ENCODE measurements at regions not wholly inside any gene's neighbourhood (a gene's known extent, or its start where the extent isn't known, plus 50 kb on each side); places are given as distances from the start of the nearest gene placed in this dataset.

DNA sequence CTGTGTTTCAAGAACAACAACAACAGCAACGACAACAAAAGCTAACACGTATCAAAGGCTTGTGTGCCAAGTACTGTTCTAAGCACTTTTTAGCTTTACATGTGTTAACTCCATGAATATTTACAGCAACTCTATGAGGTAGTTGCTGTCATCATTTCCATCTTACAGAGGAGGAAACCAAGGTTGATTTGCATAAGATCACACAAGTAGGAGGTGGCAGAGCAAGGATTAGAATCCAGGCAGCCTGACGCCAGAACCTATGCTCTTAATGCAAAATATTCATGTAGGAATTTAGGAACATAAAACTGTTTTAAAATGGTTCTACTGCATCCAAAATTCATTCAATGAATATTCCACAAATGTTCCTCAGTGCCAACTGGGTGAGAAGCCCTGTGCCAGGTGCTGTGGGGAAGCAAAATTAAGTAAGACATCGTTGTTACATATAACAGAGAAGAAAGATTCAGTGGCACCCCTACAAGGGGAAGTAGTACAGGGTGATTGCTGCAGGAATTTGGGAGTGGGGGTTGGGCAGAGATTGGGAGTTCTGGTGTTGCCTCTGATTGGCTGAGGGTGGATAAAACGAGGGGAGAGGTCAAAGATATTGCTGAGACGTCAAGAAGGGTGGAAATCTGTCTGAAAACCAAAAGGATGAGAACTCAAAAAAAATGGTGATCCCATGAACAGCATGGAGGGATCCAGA, 86.1 kb upstream of the ARHGAP20 start:
- no peaks in the 10 kb centered on the region for H3K9me3 ChIP-seq
- intact Hi-C loops (cut with DNase I), result no loop called here
- H3K4me3 ChIP-seq (replicated peaks in 1 of 3), result no peak overlapping the region
- TF ChIP-seq POLR2A (IDR thresholded peaks at IDR 0.05), result no peak
- TF ChIP-seq CTCF (IDR thresholded peaks at IDR 0.05), result no peak
- no peaks in the 10 kb centered on the region for H3K27me3 ChIP-seq
- no peaks in the 10 kb centered on the region for H3K4me1 ChIP-seq
- no peak for DNase-seq
- 82 to 87% methylated on average over 6 of the region's 6 CpGs for WGBS, 2 donors
- H3K36me3 ChIP-seq, result no peaks in the 10 kb centered on the region
- H3K27ac ChIP-seq, result no peak overlapping the region

DNA sequence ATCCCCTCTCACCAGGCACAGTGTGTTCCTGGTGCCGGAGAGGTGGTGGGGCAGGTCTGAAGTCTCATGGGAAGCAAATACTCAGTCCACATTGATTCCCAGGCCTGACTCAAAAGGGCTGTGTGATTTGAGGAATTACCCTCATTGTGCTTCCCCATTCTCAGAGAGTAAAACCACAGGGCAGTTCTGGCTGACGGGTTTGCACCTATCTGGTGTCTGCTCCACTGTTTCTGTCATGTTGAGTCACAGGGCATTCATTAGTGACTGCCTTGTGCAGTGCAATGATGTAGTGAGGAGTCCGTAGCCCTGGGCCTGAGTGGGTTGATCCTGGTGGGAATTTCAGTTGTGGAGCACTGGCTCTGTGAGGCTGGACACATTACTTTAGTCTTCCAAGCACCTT, 85.2 kb upstream of the ARHGAP20 start:
- DNase-seq, result no peak
- intact Hi-C loops (cut with DNase I), result no loop called here
- Histone ChIP-seq H3K36me3 (no peaks in the 10 kb centered on the region), H3K4me3 (replicated peaks in 1 of 3) (no peak overlapping the region), H3K27ac (no peak overlapping the region), H3K27me3 (no peaks in the 10 kb centered on the region), H3K4me1 (no peaks in the 10 kb centered on the region), H3K9me3 (no peaks in the 10 kb centered on the region)
- 78 to 98% methylated on average over 3 of the region's 3 CpGs for WGBS, 2 donors
- TF ChIP-seq POLR2A (IDR thresholded peaks at IDR 0.05) (no peak), CTCF (IDR thresholded peaks at IDR 0.05) (no peak)

- Histone ChIP-seq H3K27me3 (no peaks in the 10 kb centered on the region), H3K4me3 (replicated peaks in 1 of 3) (no peak overlapping the region), H3K27ac (no peak overlapping the region), H3K9me3 (no peaks in the 10 kb centered on the region), H3K4me1 (no peaks in the 10 kb centered on the region), H3K36me3 (no peaks in the 10 kb centered on the region)
- no peak for TF ChIP-seq CTCF (IDR thresholded peaks at IDR 0.05)
- no peak for TF ChIP-seq POLR2A (IDR thresholded peaks at IDR 0.05)
- WGBS, 2 donors, result 80 to 91% methylated on average over 1 of the region's 1 CpG
- no peak for DNase-seq
- intact Hi-C loops (cut with DNase I), result no loop called here
Measured at GRCh38 chr11:110795112-110795624, 82.9 kb upstream of the ARHGAP20 start.

GRCh38 chr11:110793556-110793955, 81.3 kb upstream of the ARHGAP20 start:
- Histone ChIP-seq H3K27ac (no peak overlapping the region), H3K4me3 (replicated peaks in 1 of 3) (no peak overlapping the region), H3K4me1 (no peaks in the 10 kb centered on the region), H3K9me3 (no peaks in the 10 kb centered on the region), H3K27me3 (no peaks in the 10 kb centered on the region), H3K36me3 (no peaks in the 10 kb centered on the region)
- WGBS, 2 donors, result 71 to 83% methylated on average over 4 of the region's 4 CpGs
- DNase-seq, result no peak
- no peak for TF ChIP-seq CTCF (IDR thresholded peaks at IDR 0.05)
- TF ChIP-seq POLR2A (IDR thresholded peaks at IDR 0.05), result no peak
- intact Hi-C loops (cut with DNase I), result no loop called here

DNA sequence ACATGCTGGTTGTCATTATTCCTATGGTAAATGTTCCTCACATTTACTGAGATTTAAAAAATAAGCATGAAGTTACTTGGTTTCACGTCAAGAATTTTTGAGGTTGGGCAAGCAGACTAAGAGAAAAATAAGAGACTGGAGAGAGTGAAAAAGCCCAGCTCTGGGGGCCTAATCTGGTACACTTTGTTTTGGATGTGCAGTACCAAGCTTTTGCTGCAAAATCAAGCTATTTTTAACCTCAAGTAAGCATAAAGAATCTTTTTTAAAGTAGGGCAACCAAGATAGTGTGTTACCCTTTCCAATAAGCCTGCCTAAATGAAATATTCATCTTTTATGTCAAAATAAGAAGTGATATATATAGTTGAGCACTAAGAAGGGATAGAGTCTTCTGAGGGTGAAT, 79.4 kb upstream of the ARHGAP20 start:
- intact Hi-C loops (cut with DNase I), result no loop called here
- no peaks in the 10 kb centered on the region for H3K36me3 ChIP-seq
- DNase-seq, result no peak
- H3K4me1 ChIP-seq, result no peaks in the 10 kb centered on the region
- H3K4me3 ChIP-seq (replicated peaks in 1 of 3), result no peak overlapping the region
- H3K27ac ChIP-seq, result no peak overlapping the region
- no peaks in the 10 kb centered on the region for H3K27me3 ChIP-seq
- no peaks in the 10 kb centered on the region for H3K9me3 ChIP-seq
- 49 to 58% methylated on average over 1 of the region's 1 CpG for WGBS, 2 donors
- TF ChIP-seq POLR2A (IDR thresholded peaks at IDR 0.05), result no peak

Measured in thyroid gland (tissue), 4 donors.